WTC11 (cell line): ENCODE measurements at regions not wholly inside any gene's neighbourhood (a gene's known extent, or its start where the extent isn't known, plus 50 kb on each side); places are given as distances from the start of the nearest gene placed in this dataset.

Experiments
- ATAC-seq: fragments of 200-7000 bp; cut with Tn5 transposase; 2 replicates; pipeline ENCODE4 v1.10.0; 2021; ENCODE audit warnings: mild to moderate bottlenecking, moderate library complexity
- CTCF ChIA-PET: fragments of 300-600 bp; sonication (Branson Sonifier 250); formaldehyde crosslinking; loops from one replicate; lab custom pipeline; 2021; ENCODE audit warnings: antibody characterized with exemption; lab: Charles Lee
- POLR2A ChIA-PET: fragments of 350-600 bp; sonication (Branson Sonifier 250); formaldehyde crosslinking; loops from one replicate; lab custom pipeline; 2021; ENCODE audit warnings: antibody characterized with exemption; lab: Charles Lee
- DNase-seq: peaks from one replicate; pipeline ENCODE4 v3.0.0; 2021; ENCODE audit warnings: low spot score
- H3K27ac Mint-ChIP-seq: 2 replicates; pipeline ENCODE4 v1.8.0; 2021; ENCODE audit warnings: mixed read lengths
- H3K27me3 Mint-ChIP-seq: 2 replicates; pipeline ENCODE4 v1.8.0; 2021; ENCODE audit warnings: low read depth, mild to moderate bottlenecking, moderate library complexity, mixed read lengths
- H3K36me3 Mint-ChIP-seq: 2 replicates; pipeline ENCODE4 v1.8.0; 2021; ENCODE audit warnings: mixed read lengths
- H3K4me1 Mint-ChIP-seq: 2 replicates; pipeline ENCODE4 v1.8.0; 2022; ENCODE audit warnings: mixed read lengths
- H3K4me3 Mint-ChIP-seq: 2 replicates; pipeline ENCODE4 v1.8.0; 2021; ENCODE audit warnings: mild to moderate bottlenecking, moderate library complexity, mixed read lengths
- H3K9me3 Mint-ChIP-seq: 2 replicates; pipeline ENCODE4 v1.8.0; 2021; ENCODE audit warnings: mixed read lengths
- ARID4B ChIP-seq: sonication (generic); formaldehyde crosslinking; IDR thresholded peaks from 2 replicates; pipeline ENCODE4 v1.8.0; 2023; ENCODE audit warnings: missing genetic modification reagents, mild to moderate bottlenecking, borderline replicate concordance
- FOXJ3 ChIP-seq: sonication (generic); formaldehyde crosslinking; IDR thresholded peaks from 2 replicates; pipeline ENCODE4 v1.9.0; 2021; ENCODE audit warnings: missing genetic modification reagents, mild to moderate bottlenecking, borderline replicate concordance
- GABPB1 ChIP-seq: sonication (generic); formaldehyde crosslinking; IDR thresholded peaks from 2 replicates; pipeline ENCODE4 v1.8.1; 2023; ENCODE audit warnings: mild to moderate bottlenecking, missing genetic modification reagents
- IRF2 ChIP-seq: sonication (generic); formaldehyde crosslinking; IDR thresholded peaks from 2 replicates; pipeline ENCODE4 v1.8.0; 2022; ENCODE audit warnings: low read depth, missing genetic modification reagents, borderline replicate concordance
- PRDM15 ChIP-seq: sonication (generic); formaldehyde crosslinking; IDR thresholded peaks from 2 replicates; pipeline ENCODE4 v1.8.0; 2022; ENCODE audit warnings: missing genetic modification reagents
- PRRX2 ChIP-seq: fragments of 250-450 bp; sonication (Bioruptor Pico); IDR thresholded peaks from 2 replicates; pipeline ENCODE4 v1.8.0; 2021; ENCODE audit warnings: mild to moderate bottlenecking
- STAT6 ChIP-seq: sonication (generic); formaldehyde crosslinking; conservative IDR thresholded peaks from 2 replicates; pipeline ENCODE4 v1.8.1; 2023; ENCODE audit warnings: mild to moderate bottlenecking, low read depth, missing genetic modification reagents, moderate library complexity
- ZNF317 ChIP-seq: sonication (generic); formaldehyde crosslinking; IDR thresholded peaks from 2 replicates; pipeline ENCODE4 v1.8.1; 2023; ENCODE audit warnings: low read depth, mild to moderate bottlenecking, moderate library complexity, missing genetic modification reagents, borderline replicate concordance
- ZNF416 ChIP-seq: fragments of 250-450 bp; sonication (Bioruptor Pico); IDR thresholded peaks from 2 replicates; pipeline ENCODE4 v1.9.0; 2021; ENCODE audit warnings: mild to moderate bottlenecking, inconsistent platforms
- ZNF423 ChIP-seq: fragments of 250-450 bp; sonication (Bioruptor Pico); IDR thresholded peaks from 2 replicates; pipeline ENCODE4 v2.1.2; 2022; ENCODE audit warnings: mild to moderate bottlenecking, moderate library complexity
- TF ChIP-seq, protein P1 (sequence below): sonication (generic); formaldehyde crosslinking; IDR thresholded peaks from 2 replicates; pipeline ENCODE4 v1.8.1; 2023; ENCODE audit warnings: mild to moderate bottlenecking, moderate library complexity, missing genetic modification reagents
- TF ChIP-seq, protein P2 (sequence below): sonication (generic); formaldehyde crosslinking; IDR thresholded peaks from 2 replicates; pipeline ENCODE4 v1.8.1; 2023; ENCODE audit warnings: mild to moderate bottlenecking, missing genetic modification reagents

GRCh38 chr4:23458054-23458453 lies 431.8 kb downstream of the PPARGC1A start:
- H3K4me1 Mint-ChIP-seq: peaks cover 17% of the 10 kb centered on the region
- ChIA-PET POLR2A (no interaction called here), CTCF (no interaction called here)
- H3K36me3 Mint-ChIP-seq: no peaks in the 10 kb centered on the region
- no peak for ATAC-seq
- no peak for DNase-seq
- no peaks in the 10 kb centered on the region; the same call in 1 of the 2 replicates for H3K27me3 Mint-ChIP-seq
- H3K9me3 Mint-ChIP-seq: peaks cover 4% of the 10 kb centered on the region; the same call in 1 of the 2 replicates
- no peak overlapping the region for H3K4me3 Mint-ChIP-seq
- TF ChIP-seq ARID4B: no peak
- TF ChIP-seq ZNF416: no peak
- no peak for TF ChIP-seq GABPB1
- no peak for TF ChIP-seq ZNF423 (CRISPR knock-in tag)
- TF ChIP-seq PRDM15 (CRISPR knock-in tag): no peak
- no peak for TF ChIP-seq ZNF317
- TF ChIP-seq, protein P1, sequence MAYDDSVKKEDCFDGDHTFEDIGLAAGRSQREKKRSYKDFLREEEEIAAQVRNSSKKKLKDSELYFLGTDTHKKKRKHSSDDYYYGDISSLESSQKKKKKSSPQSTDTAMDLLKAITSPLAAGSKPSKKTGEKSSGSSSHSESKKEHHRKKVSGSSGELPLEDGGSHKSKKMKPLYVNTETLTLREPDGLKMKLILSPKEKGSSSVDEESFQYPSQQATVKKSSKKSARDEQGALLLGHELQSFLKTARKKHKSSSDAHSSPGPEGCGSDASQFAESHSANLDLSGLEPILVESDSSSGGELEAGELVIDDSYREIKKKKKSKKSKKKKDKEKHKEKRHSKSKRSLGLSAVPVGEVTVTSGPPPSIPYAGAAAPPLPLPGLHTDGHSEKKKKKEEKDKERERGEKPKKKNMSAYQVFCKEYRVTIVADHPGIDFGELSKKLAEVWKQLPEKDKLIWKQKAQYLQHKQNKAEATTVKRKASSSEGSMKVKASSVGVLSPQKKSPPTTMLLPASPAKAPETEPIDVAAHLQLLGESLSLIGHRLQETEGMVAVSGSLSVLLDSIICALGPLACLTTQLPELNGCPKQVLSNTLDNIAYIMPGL: no peak
- H3K27ac Mint-ChIP-seq: no peak overlapping the region

GRCh38 chr4:23456864-23457263 lies 433.0 kb downstream of the PPARGC1A start:
- ATAC-seq (no peak), DNase-seq (no peak)
- H3K9me3 Mint-ChIP-seq: peaks cover 1% of the 10 kb centered on the region; the same call in 1 of the 2 replicates
- H3K4me3 Mint-ChIP-seq: no peak overlapping the region
- TF ChIP-seq FOXJ3 (CRISPR knock-in tag) (no peak), IRF2 (CRISPR knock-in tag) (no peak), PRRX2 (CRISPR knock-in tag) (no peak), STAT6 (CRISPR knock-in tag) (no peak)
- TF ChIP-seq, protein P2, sequence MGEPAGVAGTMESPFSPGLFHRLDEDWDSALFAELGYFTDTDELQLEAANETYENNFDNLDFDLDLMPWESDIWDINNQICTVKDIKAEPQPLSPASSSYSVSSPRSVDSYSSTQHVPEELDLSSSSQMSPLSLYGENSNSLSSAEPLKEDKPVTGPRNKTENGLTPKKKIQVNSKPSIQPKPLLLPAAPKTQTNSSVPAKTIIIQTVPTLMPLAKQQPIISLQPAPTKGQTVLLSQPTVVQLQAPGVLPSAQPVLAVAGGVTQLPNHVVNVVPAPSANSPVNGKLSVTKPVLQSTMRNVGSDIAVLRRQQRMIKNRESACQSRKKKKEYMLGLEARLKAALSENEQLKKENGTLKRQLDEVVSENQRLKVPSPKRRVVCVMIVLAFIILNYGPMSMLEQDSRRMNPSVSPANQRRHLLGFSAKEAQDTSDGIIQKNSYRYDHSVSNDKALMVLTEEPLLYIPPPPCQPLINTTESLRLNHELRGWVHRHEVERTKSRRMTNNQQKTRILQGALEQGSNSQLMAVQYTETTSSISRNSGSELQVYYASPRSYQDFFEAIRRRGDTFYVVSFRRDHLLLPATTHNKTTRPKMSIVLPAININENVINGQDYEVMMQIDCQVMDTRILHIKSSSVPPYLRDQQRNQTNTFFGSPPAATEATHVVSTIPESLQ (CRISPR knock-in tag): no peak
- H3K36me3 Mint-ChIP-seq: no peaks in the 10 kb centered on the region
- ChIA-PET CTCF (interaction anchor here (0.7 to 1.7 kb wide), 3 partner anchors 158 to 584 kb away, joined by 4 to 9 read pairs (median 4); no protein-coding TSS in a partner anchor), POLR2A (no interaction called here)
- H3K27me3 Mint-ChIP-seq: no peaks in the 10 kb centered on the region; the same call in 1 of the 2 replicates
- no peak overlapping the region for H3K27ac Mint-ChIP-seq
- peaks cover 17% of the 10 kb centered on the region for H3K4me1 Mint-ChIP-seq
